ENCODE measurements at regions not wholly inside any gene's neighbourhood (a gene's known extent, or its start where the extent isn't known, plus 50 kb on each side); places are given as distances from the start of the nearest gene placed in this dataset.
A peak's percentile ranks its signal among the peaks of the same experiment; 100 is the strongest.
"Not testable (repeated sequence)": the region's sequence is repeated elsewhere in the genome, so short reads cannot be mapped to it uniquely, and the experiment has no call there.

- DNase-seq = peak; percentile 95
These were observed 135.8 kb upstream of the AFDN start for GRCh38 chr6:167690931-167691330.

- DNase-seq = peak; percentile 59
These were observed 135.0 kb upstream of the AFDN start for GRCh38 chr6:167691533-167692312.

- DNase-seq = not testable (repeated sequence)
These were observed 133.2 kb upstream of the AFDN start for GRCh38 chr6:167693478-167693877.

GRCh38 chr6:167695831-167696230, 130.9 kb upstream of the AFDN start:
- no peak for DNase-seq

GRCh38 chr6:167696296-167696695, 130.4 kb upstream of the AFDN start:
- DNase-seq = peak; percentile 52

GRCh38 chr6:167697316-167697715, 129.4 kb upstream of the AFDN start:
- peak; percentile 87 for DNase-seq

- DNase-seq = no peak
These were observed 128.2 kb upstream of the AFDN start for GRCh38 chr6:167698540-167698939.

GRCh38 chr6:167699141-167699931, 127.4 kb upstream of the AFDN start:
- DNase-seq = no peak

- no peak for DNase-seq
These were observed 126.5 kb upstream of the AFDN start for GRCh38 chr6:167700199-167700598.

- DNase-seq = no peak
These were observed 125.7 kb upstream of the AFDN start for GRCh38 chr6:167701010-167701409.

GRCh38 chr6:167702241-167702827, 124.4 kb upstream of the AFDN start:
- DNase-seq = peak; percentile 33

GRCh38 chr6:167703347-167703746, 123.4 kb upstream of the AFDN start:
- no peak for DNase-seq

GRCh38 chr6:167703781-167704180, 122.9 kb upstream of the AFDN start:
- no peak for DNase-seq

- no peak for DNase-seq
These were observed 122.3 kb upstream of the AFDN start for GRCh38 chr6:167704396-167704901.

GRCh38 chr6:167705211-167705750, 121.4 kb upstream of the AFDN start:
- DNase-seq = no peak

- no peak for DNase-seq
These were observed 120.2 kb upstream of the AFDN start for GRCh38 chr6:167706313-167707109.

GRCh38 chr6:167707686-167708500, 118.8 kb upstream of the AFDN start:
- DNase-seq = no peak

- no peak for DNase-seq
These were observed 118.1 kb upstream of the AFDN start for GRCh38 chr6:167708501-167709094.

GRCh38 chr6:167709196-167709595, 117.5 kb upstream of the AFDN start:
- no peak for DNase-seq

- not testable (repeated sequence) for DNase-seq
These were observed 116.9 kb upstream of the AFDN start for GRCh38 chr6:167709776-167710336.
